ENCODE measurements at regions not wholly inside any gene's neighbourhood (a gene's known extent, or its start where the extent isn't known, plus 50 kb on each side); places are given as distances from the start of the nearest gene placed in this dataset.

- H3K27ac ChIP-seq: no peak overlapping the region
- no peaks in the 10 kb centered on the region for H3K36me3 ChIP-seq
- no peaks in the 10 kb centered on the region for H3K4me1 ChIP-seq
- no peak overlapping the region for H3K4me3 ChIP-seq
- intact Hi-C loops (cut with DNase I): no loop called here
- DNase-seq (ENCODE audit: low spot score in 2 of 2): no peak
- no peak for TF ChIP-seq CTCF (IDR thresholded peaks at IDR 0.05)
- H3K9me3 ChIP-seq: no peaks in the 10 kb centered on the region
- no peaks in the 10 kb centered on the region for H3K27me3 ChIP-seq
Observed at GRCh38 chr7:17618652-17618974, 320.2 kb downstream of the AHR start.

GRCh38 chr7:17619196-17619818 is 320.9 kb downstream of the AHR start:
- Histone ChIP-seq H3K36me3 (no peaks in the 10 kb centered on the region), H3K4me3 (no peak overlapping the region), H3K27me3 (no peaks in the 10 kb centered on the region), H3K4me1 (peaks cover 0 to 4% of the 10 kb centered on the region in 2 donors), H3K27ac (no peak overlapping the region), H3K9me3 (no peaks in the 10 kb centered on the region)
- intact Hi-C loops (cut with DNase I): no loop called here
- TF ChIP-seq CTCF (IDR thresholded peaks at IDR 0.05): no peak
- DNase-seq (ENCODE audit: low spot score in 2 of 2): no peak

- H3K27me3 ChIP-seq: no peaks in the 10 kb centered on the region
- H3K27ac ChIP-seq: no peak overlapping the region
- no peak for DNase-seq (ENCODE audit: low spot score in 2 of 2)
- no peaks in the 10 kb centered on the region for H3K9me3 ChIP-seq
- H3K4me3 ChIP-seq: no peak overlapping the region
- peaks cover 0 to 4% of the 10 kb centered on the region in 2 donors for H3K4me1 ChIP-seq
- intact Hi-C loops (cut with DNase I): no loop called here
- no peaks in the 10 kb centered on the region for H3K36me3 ChIP-seq
- TF ChIP-seq CTCF (IDR thresholded peaks at IDR 0.05): no peak
Observed at GRCh38 chr7:17620566-17620965, 319.7 kb downstream of the SNX13 start.

GRCh38 chr7:17622451-17622850 is 317.8 kb downstream of the SNX13 start:
- no peaks in the 10 kb centered on the region for H3K9me3 ChIP-seq
- no peak for TF ChIP-seq CTCF (IDR thresholded peaks at IDR 0.05)
- DNase-seq (ENCODE audit: low spot score in 2 of 2): no peak
- intact Hi-C loops (cut with DNase I): no loop called here
- H3K27ac ChIP-seq: no peak overlapping the region
- H3K4me3 ChIP-seq: no peak overlapping the region
- H3K4me1 ChIP-seq: peaks cover 0 to 4% of the 10 kb centered on the region in 2 donors
- no peaks in the 10 kb centered on the region for H3K27me3 ChIP-seq
- H3K36me3 ChIP-seq: no peaks in the 10 kb centered on the region

- H3K4me1 ChIP-seq: peaks cover 0 to 4% of the 10 kb centered on the region in 2 donors
- H3K27me3 ChIP-seq: no peaks in the 10 kb centered on the region
- H3K9me3 ChIP-seq: no peaks in the 10 kb centered on the region
- no peaks in the 10 kb centered on the region for H3K36me3 ChIP-seq
- H3K27ac ChIP-seq: peak overlapping the region in 1 of 2 donors; percentile 12
- H3K4me3 ChIP-seq: no peak overlapping the region
- intact Hi-C loops (cut with DNase I): no loop called here
- no peak for DNase-seq (ENCODE audit: low spot score in 2 of 2)
- TF ChIP-seq CTCF (IDR thresholded peaks at IDR 0.05): no peak
Observed at GRCh38 chr7:17623546-17624185, 316.6 kb downstream of the SNX13 start.

Measured in ascending aorta (tissue), 2 donors.